ENCODE measurements at regions not wholly inside any gene's neighbourhood (a gene's known extent, or its start where the extent isn't known, plus 50 kb on each side); places are given as distances from the start of the nearest gene placed in this dataset.

DNA sequence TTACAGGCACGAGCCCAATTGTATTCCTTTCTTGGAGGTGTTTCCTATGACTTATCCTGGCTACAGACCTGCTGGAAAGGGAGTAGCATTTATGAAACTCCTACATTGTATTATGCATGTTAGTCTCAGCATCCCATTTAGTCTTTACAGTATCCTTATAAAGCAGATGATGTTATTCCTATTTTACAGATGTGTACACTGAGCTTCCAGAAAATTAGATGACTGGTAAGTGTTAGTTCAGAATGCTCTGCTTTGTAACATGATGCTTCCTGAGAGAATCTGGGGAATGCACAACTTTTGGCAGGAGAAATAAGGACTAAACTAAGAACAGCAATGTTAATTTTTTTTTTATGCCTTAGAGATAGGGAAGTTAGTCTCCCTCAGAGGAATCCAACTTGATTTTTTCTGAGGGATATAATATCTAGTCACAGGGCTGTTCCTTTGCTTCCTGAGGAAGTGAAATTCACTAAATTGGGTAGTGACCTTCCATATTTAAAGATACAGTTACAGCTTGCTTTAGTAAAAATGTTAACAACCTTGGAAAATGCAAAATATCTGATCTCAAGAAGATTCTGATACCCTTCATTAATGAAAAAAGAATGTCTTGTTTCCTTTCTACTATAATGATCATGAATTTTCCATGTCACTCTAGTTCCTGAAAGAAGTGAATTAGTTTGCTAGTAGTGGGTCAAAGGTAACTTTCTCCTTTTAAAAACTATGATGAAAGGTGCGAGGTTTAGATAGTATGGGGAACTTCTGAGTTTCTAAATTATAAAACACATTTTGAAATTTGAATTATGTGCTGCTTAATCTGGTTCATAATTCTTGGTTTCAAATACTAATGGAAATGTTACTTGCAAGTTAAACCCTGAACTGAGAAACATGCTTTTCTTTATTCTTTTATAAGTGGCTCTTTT, 194.0 kb upstream of the PRPS1L1 start:
- Histone ChIP-seq H3K9me3 (ENCODE audit: control insufficient read depth, low read length) (no peaks in the 10 kb centered on the region), H3K4me3 (ENCODE audit: low read length) (no peak overlapping the region), H3K27me3 (ENCODE audit: control insufficient read depth, insufficient read depth, low read length, poor library complexity, severe bottlenecking) (no peaks in the 10 kb centered on the region), H3K27ac (ENCODE audit: low read depth, low read length) (no peak overlapping the region), H3K4me1 (ENCODE audit: control insufficient read depth, insufficient read depth, low read length) (no peaks in the 10 kb centered on the region), H3K36me3 (ENCODE audit: control insufficient read depth, insufficient read depth, low read length) (no peaks in the 10 kb centered on the region), H3K9ac (ENCODE audit: extremely low read depth, low read length, poor library complexity, severe bottlenecking) (no peak overlapping the region)
- no peak for DNase-seq
- no peaks in the 10 kb centered on the region for H3K4me1 Mint-ChIP-seq
- no peak overlapping the region for H3K4me3 Mint-ChIP-seq
- H3K27ac Mint-ChIP-seq, result no peak overlapping the region
- no peaks in the 10 kb centered on the region for H3K27me3 Mint-ChIP-seq (ENCODE audit: insufficient read depth)
- no peaks in the 10 kb centered on the region for H3K9me3 Mint-ChIP-seq
- 92 to 94% methylated on average over 2 of the region's 2 CpGs for WGBS, 2 experiments (ENCODE audit: insufficient coverage in 1 of 2, insufficient read length in 1 of 2)
- no peaks in the 10 kb centered on the region for H3K36me3 Mint-ChIP-seq (ENCODE audit: low read depth)
- no peak for TF ChIP-seq CTCF (conservative IDR thresholded peaks at IDR 0.05)

- H3K4me3 Mint-ChIP-seq, result no peak overlapping the region
- H3K9me3 Mint-ChIP-seq, result no peaks in the 10 kb centered on the region
- no peak for TF ChIP-seq CTCF (conservative IDR thresholded peaks at IDR 0.05)
Measured at GRCh38 chr7:18222636-18223035, 195.0 kb upstream of the PRPS1L1 start.

GRCh38 chr7:18224138-18224537, 196.5 kb upstream of the PRPS1L1 start:
- Histone ChIP-seq H3K9me3 (ENCODE audit: control insufficient read depth, low read length) (no peaks in the 10 kb centered on the region), H3K9ac (ENCODE audit: extremely low read depth, low read length, poor library complexity, severe bottlenecking) (no peak overlapping the region), H3K27ac (ENCODE audit: low read depth, low read length) (no peak overlapping the region), H3K4me3 (ENCODE audit: low read length) (no peak overlapping the region), H3K4me1 (ENCODE audit: control insufficient read depth, insufficient read depth, low read length) (no peaks in the 10 kb centered on the region), H3K27me3 (ENCODE audit: control insufficient read depth, insufficient read depth, low read length, poor library complexity, severe bottlenecking) (no peaks in the 10 kb centered on the region), H3K36me3 (ENCODE audit: control insufficient read depth, insufficient read depth, low read length) (no peaks in the 10 kb centered on the region)
- Mint-ChIP-seq H3K4me3 (no peak overlapping the region), H3K36me3 (ENCODE audit: low read depth) (no peaks in the 10 kb centered on the region), H3K27me3 (ENCODE audit: insufficient read depth) (no peaks in the 10 kb centered on the region), H3K27ac (peak overlapping the region; percentile 36), H3K4me1 (no peaks in the 10 kb centered on the region), H3K9me3 (no peaks in the 10 kb centered on the region)
- no peak for DNase-seq
- TF ChIP-seq CTCF (conservative IDR thresholded peaks at IDR 0.05), result no peak
- 95 to 100% methylated on average over 1 of the region's 1 CpG for WGBS, 2 experiments (ENCODE audit: insufficient coverage in 1 of 2, insufficient read length in 1 of 2)

More at GRCh38 chr7:18222636-18223035, 195.0 kb upstream of the PRPS1L1 start:
- DNase-seq, result no peak
- no peaks in the 10 kb centered on the region for H3K9me3 ChIP-seq (ENCODE audit: control insufficient read depth, low read length)
- Mint-ChIP-seq H3K36me3 (ENCODE audit: low read depth) (no peaks in the 10 kb centered on the region), H3K27ac (no peak overlapping the region), H3K27me3 (ENCODE audit: insufficient read depth) (no peaks in the 10 kb centered on the region), H3K4me1 (no peaks in the 10 kb centered on the region)
- no peaks in the 10 kb centered on the region for H3K27me3 ChIP-seq (ENCODE audit: control insufficient read depth, insufficient read depth, low read length, poor library complexity, severe bottlenecking)
- no peak overlapping the region for H3K4me3 ChIP-seq (ENCODE audit: low read length)
- H3K4me1 ChIP-seq (ENCODE audit: control insufficient read depth, insufficient read depth, low read length), result no peaks in the 10 kb centered on the region
- no peak overlapping the region for H3K9ac ChIP-seq (ENCODE audit: extremely low read depth, low read length, poor library complexity, severe bottlenecking)
- H3K27ac ChIP-seq (ENCODE audit: low read depth, low read length), result no peak overlapping the region
- no peaks in the 10 kb centered on the region for H3K36me3 ChIP-seq (ENCODE audit: control insufficient read depth, insufficient read depth, low read length)

Measured in endodermal cell (in vitro differentiated cells).